ENCODE measurements at regions not wholly inside any gene's neighbourhood (a gene's known extent, or its start where the extent isn't known, plus 50 kb on each side); places are given as distances from the start of the nearest gene placed in this dataset.

DNA sequence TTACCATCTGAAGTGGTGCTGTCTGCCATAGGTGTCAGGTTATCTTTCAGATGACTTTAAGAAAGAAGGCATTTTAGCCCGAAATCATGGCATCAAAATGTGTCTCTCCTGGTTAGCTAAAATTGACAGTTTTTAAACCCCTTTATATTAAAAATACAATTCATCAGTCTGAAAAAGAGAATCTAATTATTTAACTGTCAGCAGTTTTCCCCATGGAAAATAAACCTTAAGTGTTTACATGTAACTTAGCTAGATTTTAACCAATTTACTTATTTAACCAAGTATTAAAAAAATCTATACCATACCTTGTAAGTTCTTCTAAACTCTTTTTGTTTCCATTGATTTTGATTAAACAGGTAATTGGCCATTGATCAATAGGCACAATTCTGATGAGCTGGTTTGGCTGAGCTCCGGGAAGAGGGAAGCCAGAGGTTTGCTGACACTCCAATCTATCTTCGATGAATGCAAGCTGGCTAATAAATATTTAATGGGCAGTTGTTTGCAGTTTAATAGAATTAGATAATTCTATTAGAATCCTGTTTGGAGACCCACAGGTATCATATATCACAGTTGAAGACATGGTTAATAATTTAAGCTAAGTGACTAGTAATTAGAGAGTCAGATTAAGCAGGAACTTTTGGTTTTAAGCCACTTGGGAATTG lies 114.0 kb downstream of the MAT2B start:
- DNase-seq (ENCODE audit: low read depth): no peak
- TF ChIP-seq, protein P1, sequence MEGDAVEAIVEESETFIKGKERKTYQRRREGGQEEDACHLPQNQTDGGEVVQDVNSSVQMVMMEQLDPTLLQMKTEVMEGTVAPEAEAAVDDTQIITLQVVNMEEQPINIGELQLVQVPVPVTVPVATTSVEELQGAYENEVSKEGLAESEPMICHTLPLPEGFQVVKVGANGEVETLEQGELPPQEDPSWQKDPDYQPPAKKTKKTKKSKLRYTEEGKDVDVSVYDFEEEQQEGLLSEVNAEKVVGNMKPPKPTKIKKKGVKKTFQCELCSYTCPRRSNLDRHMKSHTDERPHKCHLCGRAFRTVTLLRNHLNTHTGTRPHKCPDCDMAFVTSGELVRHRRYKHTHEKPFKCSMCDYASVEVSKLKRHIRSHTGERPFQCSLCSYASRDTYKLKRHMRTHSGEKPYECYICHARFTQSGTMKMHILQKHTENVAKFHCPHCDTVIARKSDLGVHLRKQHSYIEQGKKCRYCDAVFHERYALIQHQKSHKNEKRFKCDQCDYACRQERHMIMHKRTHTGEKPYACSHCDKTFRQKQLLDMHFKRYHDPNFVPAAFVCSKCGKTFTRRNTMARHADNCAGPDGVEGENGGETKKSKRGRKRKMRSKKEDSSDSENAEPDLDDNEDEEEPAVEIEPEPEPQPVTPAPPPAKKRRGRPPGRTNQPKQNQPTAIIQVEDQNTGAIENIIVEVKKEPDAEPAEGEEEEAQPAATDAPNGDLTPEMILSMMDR (IDR thresholded peaks at IDR 0.05; ENCODE audit: insufficient read depth, low read length): no peak
- no peak overlapping the region for H3K4me3 ChIP-seq (ENCODE audit: low read depth, low read length)

DNA sequence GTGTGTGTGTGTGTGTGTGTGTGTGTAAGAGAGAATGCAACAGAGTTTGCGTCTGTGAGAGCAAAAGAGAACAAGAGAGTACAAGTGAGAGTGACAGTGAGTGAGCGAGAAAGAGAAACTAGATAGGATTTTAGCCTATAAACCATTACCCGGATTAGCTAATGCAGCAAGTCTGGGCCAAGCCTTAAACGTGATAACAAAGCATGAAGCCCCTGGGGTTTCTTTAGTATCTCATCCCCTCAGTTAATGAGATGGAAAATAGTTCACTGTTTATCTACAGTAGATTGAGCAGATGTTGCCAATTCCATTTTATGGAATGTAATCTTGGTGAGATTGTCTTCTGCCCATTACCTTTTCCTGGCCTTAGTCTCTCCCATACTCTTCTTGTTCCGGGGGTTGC lies 114.5 kb downstream of the MAT2B start:
- no peak for DNase-seq (ENCODE audit: low read depth)

DNA sequence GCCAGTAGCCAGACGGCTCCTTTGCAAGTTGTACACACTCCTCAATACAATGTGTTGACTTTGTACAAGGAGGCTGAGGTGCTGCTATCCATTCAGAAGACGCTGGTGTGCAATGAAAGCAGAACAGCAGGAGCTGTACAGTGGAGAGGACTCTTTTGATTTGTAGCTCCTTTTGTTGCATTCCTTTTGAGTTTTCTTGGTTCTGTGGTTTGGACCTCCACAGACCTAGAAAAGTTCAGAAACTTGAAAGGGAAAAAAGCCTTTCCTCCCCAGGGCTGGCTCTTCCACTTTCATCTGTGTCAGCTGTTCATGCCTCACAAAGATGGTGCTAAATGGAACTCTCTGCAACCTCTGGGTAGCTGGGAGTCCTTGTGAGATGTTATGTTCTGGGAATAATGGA lies 117.4 kb downstream of the MAT2B start:
- TF ChIP-seq, protein P1 (IDR thresholded peaks at IDR 0.05; ENCODE audit: insufficient read depth, low read length): no peak
- DNase-seq (ENCODE audit: low read depth): no peak
- no peak overlapping the region for H3K4me3 ChIP-seq (ENCODE audit: low read depth, low read length)

More for the DNA sequence above, 114.5 kb downstream of the MAT2B start:
- TF ChIP-seq, protein P1 (IDR thresholded peaks at IDR 0.05; ENCODE audit: insufficient read depth, low read length): no peak
- H3K4me3 ChIP-seq (ENCODE audit: low read depth, low read length): no peak overlapping the region

DNA sequence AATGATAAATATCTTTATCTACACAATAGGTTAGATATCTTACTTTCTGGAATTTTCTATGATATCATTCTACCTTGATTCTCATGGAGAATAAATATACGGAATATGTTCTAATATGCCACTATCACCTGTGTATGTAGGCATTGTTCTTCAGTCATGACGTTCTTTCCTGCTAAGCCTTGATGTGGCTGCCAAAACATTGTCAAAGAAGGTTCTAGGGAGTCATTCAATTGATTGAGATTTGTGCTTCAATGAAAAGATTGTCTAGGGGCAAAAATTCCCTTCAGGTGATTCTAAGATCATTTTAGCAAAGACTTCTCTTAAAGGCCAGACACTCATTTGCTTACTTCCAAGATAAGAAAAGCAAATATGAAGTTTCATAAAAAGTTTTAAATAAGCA lies 118.1 kb downstream of the MAT2B start:
- no peak for DNase-seq (ENCODE audit: low read depth)
- H3K4me3 ChIP-seq (ENCODE audit: low read depth, low read length): no peak overlapping the region
- TF ChIP-seq, protein P1 (IDR thresholded peaks at IDR 0.05; ENCODE audit: insufficient read depth, low read length): no peak

DNA sequence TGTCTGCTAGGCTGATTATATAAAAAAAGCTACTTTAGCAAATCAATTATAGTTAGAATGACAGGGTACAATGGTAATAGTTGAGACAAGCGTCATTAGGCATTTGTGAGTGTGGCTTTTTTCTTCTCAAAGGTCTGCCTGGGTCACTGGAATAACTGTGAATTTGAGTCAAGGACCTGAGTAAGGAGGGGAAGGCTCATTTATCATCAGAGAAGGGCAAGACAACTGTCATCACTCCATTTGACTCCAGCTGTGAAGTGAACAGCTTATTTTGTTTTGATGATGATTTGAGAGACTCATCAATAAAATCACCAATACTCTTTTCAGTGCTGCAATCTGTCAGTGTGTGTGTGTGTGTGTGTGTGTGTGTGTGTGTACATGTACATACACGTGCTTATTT lies 118.6 kb downstream of the MAT2B start:
- no peak for DNase-seq (ENCODE audit: low read depth)
- TF ChIP-seq, protein P1 (IDR thresholded peaks at IDR 0.05; ENCODE audit: insufficient read depth, low read length): no peak
- no peak overlapping the region for H3K4me3 ChIP-seq (ENCODE audit: low read depth, low read length)

DNA sequence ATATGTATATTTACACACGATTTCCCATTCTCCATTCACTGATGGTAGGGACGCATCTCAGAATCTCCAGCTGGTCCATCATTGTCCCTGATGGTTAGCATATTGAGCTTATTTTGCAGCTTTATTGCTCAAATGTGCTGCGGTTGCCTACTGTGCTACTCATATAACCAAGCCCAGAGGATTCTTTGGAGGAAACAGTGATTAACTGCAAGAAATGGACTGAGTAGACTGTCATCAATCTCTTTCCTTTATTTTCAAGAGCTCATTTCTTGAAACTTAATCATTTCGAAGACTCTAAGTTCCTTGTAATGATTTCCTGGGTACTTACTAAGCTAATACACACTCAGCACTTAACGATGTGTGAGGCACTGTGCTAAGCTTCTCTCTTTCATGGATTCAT lies 119.0 kb downstream of the MAT2B start:
- TF ChIP-seq, protein P1 (IDR thresholded peaks at IDR 0.05; ENCODE audit: insufficient read depth, low read length): no peak
- no peak overlapping the region for H3K4me3 ChIP-seq (ENCODE audit: low read depth, low read length)
- no peak for DNase-seq (ENCODE audit: low read depth)

DNA sequence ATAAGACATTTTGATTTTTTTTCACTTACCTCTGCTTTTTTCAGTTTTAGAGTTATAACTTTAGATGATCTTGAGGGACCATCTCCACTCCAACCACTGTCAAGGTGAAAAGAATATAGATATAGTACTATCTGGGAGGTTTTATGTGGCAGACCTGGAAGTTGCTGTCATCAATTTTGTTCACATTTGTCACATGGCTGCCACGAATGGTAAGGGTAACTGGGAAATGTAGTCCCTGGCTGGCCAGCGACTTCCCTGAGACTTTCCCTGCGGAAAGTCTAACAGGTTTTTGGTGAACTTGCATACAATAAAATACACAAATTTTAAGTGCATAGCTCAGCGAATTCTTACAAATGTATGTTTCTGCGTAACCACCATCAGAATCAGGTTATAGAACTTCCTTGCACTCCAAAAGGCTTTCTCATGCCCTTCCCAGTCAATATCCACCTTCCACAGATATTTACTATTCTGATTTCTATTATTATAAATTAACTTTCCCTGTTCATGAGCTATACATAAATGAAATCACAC lies 121.5 kb downstream of the MAT2B start:
- TF ChIP-seq, protein P1 (IDR thresholded peaks at IDR 0.05; ENCODE audit: insufficient read depth, low read length): no peak
- H3K4me3 ChIP-seq (ENCODE audit: low read depth, low read length): no peak overlapping the region
- DNase-seq (ENCODE audit: low read depth): no peak
